GM21528 (cell line): ENCODE measurements at regions not wholly inside any gene's neighbourhood (a gene's known extent, or its start where the extent isn't known, plus 50 kb on each side); places are given as distances from the start of the nearest gene placed in this dataset.

Experiments
- ATAC-seq: cut with Tn5 transposase; IDR thresholded peaks from one replicate; pipeline ENCODE4 v1.9.1; 2021; ENCODE audit warnings: mild to moderate bottlenecking, moderate library complexity; ENCODE audit not compliant: unreplicated experiment, low FRiP score

DNA sequence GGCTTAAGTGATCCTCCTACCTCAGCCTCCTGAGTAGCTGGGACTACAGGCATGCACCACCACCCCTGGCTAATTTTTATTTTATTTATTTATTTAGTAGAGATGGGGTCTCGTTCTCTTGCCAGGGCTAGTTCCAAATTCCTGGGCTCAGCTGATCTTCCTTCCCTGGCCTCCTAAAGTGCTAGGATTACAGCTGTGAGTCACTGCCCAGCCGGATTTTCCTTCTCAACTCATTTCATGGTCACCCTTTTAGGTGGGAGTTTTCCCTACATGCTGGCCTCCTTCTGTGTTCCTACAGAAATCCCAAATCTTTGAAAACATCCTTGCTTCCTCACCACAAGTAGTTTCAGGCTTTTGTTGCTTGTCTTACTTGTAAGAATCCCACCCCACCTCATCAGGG is 102.1 kb upstream of the SIAH1 start:
- ATAC-seq, result no peak

DNA sequence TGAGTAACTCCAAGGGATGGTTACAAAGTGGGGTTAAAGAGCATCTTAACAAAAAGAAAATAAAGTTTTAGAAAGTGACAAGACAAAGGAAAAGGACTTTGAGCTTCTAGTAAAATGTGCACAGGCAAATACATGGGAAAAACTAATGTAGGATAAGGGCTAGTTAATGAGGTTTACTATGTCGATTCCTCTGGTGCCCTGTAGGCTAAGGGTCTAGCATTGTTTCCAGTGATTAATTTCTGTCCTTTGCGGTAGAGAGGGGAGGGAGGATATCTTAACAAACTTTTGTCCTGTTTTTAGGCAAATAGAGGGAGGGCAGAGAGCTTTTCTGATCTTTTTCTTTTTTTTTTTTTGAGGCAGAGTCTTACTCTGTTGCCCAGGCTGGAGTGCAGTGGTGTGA is 96.6 kb upstream of the SIAH1 start:
- no peak for ATAC-seq

DNA sequence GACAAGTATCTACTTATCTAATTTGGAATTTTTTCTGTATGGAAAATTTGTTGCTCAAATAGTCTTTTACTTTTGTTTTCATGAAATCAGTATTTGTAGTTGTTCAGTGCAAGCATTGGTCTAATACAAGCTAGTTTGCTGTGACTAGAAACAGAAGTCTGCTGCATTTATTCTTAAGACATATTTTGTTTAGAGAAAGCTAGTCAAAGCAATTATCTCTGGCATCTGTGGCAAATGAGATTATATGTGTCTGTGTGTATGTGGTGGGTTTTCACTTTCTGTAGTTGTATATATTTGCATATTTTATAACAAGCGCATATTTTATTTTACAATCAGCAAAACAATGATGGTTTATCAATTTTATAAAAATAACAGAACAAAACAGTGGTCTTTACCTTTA is 96.0 kb upstream of the SIAH1 start:
- no peak for ATAC-seq

DNA sequence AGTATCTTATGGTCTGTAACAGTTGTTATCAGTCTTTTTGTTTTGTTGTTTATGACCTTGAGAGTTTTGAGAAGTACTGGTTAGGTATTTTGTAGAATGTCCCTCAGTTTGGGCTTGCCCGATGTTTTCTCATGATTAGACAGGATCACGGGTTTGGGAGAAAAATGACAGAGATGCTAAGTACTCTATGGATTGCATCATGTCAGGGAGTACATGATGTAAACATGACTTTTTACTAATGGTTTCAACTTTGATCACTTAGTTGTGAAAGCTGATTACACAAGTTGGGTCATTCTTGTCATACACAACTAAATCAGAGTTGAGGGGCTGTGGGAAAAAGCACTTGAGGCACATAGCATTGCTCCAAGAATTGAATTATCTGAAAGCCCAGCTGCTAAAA is 94.7 kb upstream of the SIAH1 start:
- no peak for ATAC-seq

DNA sequence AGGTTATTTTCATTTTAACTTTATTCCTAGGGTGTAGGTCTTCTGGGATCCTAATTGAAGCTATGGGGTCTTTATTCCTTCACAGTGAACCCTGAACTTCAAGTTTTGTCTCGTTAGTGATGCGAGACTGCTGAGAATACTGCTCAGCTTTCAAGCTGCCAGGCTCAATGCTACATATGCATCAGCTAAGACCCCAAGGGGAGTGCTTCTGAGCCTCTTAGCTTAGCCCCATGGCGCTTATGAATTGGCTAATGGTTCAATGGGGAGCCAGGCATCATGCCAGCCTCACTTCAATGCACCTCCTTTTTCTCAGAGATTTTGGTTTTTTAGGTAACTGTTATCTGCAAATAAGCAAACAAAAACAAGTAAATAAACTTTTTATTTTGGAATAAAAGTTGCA is 94.1 kb upstream of the SIAH1 start:
- ATAC-seq, result no peak

DNA sequence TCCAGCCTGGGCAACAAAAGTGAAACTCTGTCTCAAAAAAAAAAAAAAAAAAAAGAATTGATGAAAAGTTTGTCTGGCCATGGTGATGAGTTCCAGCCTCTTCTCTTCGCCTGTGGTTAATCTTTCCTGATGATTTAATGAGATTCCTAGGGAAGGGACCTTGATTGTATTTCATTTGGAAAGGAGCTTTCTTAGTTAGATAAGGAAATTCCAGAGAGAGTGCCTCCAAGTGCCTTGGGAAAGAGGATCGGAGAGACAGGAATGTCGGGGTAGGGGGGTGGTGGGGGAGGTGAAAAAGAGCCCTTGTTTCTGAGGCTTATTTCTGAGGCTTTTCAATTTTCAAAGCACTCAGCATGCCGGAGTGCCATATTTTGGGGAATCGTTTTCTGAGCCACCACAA is 93.2 kb upstream of the SIAH1 start:
- ATAC-seq, result no peak

DNA sequence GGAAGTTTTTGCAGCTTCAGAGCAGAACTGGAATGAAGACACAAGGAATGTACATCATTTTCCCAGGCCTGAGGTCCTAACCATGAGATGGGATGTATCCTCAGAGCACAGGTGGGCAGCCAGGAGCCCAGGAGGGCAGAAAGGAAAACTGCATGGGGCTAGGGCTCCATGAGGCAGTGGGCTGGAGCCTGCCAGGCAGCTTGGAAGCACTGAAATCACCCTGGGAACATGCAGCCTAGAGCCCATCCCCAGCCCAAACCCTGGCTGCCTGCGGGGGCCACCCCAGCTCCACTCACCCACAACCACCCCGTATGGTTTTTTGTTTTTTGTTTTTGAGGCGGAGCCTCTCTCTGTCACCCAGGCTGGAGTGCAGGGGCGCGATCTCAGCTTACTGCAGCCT is 86.2 kb upstream of the SIAH1 start:
- no peak for ATAC-seq

DNA sequence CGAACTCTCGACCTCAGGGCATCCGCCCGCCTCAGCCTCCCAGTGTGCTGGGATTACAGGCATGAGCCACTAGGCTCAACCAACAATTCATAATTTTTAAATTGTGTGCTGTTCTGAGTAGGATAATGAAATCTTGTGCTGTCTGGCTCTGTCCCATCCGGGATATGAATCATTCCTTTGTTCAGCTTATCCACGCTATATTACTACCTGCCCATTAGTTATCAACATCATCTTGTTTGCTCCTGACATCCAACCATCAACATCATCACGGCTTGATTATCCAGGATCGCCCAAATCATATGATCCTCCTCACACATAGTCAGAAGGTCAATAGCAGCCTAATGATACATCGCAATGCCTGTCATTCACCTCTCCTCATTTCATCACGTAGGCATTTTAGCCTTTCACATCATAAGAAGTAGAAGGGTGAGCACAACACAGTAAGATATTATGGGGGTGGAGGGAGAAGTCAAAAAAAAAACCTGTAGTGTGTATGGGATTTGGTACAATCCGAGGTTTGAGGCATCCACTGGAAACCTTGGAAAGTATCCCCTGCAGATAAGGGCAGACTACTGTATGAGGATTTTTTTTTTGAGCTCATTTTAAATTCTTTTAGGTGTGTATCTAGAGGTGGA is 77.0 kb upstream of the SIAH1 start:
- no peak for ATAC-seq

DNA sequence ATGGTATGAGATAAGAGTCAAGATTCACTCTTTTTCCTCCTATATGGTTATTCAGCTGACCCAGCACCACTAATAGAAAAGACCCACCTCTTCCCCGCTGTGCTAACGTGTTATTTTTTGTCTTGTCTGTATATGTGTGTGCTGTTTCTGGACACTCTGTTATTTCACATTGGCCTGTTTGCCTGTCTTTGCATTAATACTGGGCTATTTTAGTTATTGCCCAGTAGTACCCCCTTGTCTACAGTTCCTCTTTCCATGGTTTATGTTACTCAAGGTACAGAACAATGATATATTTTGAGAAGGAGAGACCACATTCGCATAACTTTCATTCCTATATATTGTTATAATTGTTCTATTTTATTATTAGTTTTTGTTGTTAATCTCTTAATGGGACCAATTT is 74.0 kb upstream of the SIAH1 start:
- ATAC-seq, result peak; percentile 35

DNA sequence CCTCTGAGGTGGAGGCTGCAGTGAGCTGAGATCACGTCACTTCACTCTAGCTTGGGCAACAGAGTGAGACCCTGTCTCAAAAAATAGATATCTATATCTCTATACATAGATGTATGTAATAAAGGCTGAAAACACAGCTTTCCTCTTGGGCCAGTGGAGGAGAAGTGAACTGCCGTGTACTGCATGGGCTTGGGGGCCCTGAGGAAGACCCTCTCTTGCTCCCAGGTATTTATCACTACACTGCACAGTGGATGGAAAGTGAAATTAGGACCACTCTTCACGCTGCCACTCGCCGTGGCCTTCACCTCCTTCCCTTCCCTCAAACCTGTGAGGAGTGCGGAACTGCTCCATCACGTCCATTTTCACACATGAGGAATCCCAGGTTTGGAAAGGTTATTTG is 68.8 kb upstream of the SIAH1 start:
- ATAC-seq, result no peak

DNA sequence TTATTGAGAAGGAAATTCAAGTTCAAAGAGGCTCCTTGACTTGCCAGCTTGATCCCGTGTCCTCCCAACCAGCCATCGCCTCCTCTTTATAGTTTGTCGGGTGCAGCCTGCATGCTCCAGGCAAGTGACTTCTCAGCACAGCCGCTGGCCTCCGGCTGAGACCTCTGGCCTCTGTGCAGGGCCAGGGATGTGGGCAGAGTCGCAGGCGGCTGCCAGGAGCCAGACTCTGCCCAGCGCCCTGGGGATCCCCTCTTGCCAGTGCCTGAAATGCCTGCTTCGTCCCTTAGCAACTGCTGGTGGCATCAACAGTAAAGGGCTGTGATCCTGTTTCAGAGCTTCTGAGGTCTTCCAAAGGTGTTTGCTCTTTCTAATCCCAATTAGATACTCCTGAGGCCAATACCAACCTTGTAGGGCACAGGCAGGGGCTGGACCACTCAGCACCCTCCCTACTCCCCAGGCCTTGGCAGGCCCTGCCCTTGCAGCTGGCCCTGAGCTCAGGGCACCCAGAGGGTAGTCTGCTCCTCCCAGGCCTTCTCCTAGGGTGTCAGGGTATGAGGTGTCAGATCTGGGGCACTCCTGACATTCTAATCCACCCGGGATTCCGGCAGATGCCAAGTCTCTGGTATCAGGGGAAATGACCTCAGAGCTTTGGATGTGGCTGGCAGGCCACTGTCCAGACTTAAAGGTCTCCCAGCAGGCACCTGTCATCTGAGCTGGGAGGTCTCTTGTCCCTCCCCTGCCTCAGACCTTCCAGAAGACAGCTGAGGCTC is 68.0 kb upstream of the SIAH1 start:
- no peak for ATAC-seq

DNA sequence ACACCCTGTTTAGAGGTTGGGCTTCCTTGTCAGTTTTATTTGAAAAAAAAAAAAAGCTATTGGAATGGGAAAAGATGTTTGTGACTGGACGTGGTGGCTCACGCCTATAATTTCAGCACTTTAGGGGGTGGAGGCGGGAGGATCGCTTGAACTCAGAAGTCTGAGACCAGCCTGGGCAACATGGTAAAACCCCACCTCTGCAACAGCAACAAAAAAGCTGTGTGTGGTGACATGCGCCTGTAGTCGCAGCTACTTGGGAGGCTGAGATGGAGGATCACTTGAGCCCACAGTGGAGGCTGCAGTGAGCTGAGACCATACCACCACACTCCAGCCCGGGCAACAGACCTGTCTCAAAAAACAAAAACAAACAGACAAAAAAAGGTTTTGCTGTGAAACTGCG is 66.1 kb upstream of the SIAH1 start:
- ATAC-seq, result no peak

DNA sequence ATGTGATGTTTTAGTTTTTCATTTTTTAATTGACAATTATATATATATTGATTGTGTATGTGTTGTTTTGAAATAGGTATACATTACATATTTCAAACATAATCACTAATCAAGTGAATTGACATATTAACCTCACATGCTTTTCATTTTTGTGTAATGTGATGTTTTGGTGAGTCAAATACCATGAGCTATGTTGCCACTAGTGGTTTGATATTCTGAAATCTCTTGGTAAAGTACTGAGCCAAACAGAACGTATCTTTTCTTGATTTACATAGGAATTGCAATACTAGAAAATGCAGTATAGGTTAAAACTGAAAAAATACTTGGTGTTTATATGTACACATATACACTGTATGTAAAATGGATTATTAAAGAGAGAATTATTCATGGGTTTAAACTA is 65.2 kb upstream of the SIAH1 start:
- no peak for ATAC-seq

DNA sequence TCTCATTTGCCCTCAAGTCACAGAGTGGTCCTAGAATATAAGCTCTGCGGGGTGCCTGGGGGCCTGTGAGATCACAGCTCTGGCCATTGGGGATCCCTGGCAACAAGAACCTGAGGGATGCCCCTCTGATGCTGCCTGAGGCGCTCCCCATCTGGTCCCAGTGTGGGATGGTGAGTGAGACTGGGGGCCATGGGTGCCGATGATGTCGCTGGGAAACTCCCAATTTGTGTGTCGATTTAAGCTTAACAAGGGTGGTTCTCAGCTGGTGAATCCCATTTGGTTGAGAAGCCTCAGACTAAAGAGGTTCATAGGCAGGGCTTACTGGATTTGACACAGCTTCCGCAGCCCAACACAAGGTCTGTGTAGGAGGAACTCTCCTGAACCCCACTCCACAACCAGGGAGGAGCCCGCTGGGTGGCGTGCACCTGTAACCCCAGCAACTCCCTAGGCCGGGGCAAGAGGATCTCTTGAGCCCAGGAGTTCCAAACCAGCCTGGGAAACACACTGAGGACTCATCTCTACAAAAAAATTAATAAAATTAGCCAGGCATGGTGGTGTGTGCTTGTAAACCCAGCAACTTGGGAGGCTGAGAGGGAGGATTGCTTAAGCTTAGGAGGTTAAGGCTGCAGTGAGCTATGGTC is 63.7 kb upstream of the SIAH1 start:
- ATAC-seq, result no peak

DNA sequence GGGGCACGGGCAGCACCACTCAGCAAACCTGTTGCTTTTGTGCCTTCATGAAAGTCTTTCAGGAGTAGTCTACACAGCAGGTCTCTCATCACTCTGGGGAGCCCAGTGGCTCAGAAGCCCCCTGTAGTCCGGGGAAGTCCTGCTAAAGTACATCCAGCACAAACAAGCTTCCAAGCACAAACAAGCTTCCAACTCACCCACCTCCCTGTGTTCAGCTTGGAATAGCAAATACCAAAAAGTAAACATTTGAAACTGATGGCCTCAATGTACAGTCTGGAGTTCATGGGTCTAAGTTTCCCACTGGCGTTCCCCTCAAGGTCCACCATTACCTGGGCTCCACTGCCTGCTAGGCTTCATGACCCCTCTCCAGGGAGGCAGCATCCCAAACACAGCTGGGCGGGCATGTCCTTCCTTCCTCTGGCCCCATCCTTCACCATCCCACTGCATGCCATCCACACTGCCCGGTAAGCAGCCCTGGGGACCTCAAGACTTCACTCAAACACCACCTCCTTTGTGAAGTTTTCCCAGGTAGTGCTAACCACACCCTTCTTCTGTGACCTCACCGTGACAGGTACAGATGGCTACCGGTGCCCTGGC is 62.8 kb upstream of the SIAH1 start:
- ATAC-seq, result no peak

DNA sequence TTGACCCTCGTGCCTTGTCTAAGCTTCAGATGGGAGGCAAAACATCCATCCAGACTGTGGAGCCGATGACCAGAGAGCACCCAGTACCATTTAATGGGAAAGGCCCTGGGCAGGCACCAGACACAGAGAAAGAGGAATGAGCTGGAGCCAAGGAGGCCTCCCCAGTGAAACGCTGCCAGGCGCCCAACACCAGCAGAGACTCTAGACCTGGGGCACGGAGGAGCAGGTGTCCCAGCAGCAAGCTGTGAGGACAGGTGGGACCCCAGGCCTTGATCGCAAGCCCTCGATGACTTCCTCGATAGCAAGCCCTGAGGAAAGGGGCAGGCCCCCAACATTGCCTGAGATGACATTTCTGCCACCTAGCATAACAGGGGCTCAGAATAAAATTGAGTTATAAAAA is 62.2 kb upstream of the SIAH1 start:
- ATAC-seq, result no peak

DNA sequence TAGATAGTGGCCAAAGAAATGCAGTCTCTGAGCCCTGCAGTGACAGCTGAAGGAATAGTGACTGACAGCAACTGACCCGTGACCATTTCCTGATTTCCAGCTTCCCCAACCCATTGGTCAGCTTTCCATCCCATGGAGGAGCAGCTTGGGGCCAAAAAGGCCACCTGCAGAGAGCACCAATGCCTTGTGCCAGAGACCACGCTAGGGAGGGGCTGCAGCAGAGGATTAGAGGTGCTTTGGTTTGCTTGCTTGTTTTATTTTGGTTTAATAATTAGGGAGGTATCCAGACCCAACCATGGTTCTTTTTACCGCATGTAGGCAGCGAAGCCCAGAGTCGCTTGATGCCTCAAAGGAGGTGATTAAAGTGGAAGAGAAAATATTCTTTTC is 61.3 kb upstream of the SIAH1 start:
- no peak for ATAC-seq

DNA sequence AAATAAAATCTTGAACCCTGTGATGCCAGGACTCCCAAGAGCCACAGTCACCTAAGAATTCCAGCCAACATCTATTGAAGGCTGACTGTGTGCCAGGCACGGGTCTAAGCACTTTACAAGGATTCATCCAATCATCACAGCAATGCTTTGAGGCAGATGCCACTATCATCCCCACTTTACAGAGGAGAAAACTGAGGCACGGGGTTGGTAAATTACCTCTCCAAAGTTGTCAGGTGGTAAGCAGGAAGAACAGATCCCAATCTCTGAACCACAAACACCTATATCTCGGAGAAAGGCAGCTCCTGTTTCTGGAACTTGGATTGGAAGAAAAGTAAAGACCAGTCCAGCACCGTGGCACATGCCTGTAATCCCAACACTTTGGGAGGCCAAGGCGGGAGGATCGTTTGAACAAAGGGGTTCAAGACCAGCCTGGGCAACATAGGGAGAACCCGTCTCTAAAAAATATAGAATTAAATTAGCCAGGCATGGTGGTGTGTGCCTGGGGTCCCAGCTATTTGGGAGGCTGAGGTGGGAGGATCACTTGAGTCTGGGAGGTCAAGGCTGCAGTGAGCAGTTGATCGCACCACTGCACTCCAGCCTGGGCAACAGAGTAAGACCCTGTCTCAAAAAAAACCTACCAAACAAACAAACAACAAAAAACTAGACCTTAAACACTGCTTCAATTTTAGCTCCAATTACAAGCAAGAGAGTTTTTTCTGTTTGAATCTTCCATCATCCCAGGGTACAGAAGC is 60.7 kb upstream of the SIAH1 start:
- no peak for ATAC-seq

DNA sequence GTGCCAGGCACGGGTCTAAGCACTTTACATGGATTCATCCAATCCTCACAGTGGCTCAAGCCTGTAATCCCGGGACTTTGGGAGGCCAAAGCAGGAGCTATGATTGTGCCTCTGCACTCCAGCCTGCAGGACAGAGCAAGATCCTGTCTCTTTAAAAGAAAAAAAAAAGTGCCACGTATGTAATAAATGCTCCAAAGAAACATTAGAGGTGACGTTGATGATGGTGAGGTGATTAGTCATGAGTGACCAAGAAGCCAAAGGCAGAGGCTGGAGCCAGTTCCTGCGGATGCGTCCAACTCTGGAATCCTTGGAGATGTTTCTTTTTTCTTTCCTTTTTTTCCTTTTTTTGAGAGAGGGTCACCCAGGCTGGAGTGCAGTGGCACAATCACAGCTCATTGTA is 59.4 kb upstream of the SIAH1 start:
- no peak for ATAC-seq

DNA sequence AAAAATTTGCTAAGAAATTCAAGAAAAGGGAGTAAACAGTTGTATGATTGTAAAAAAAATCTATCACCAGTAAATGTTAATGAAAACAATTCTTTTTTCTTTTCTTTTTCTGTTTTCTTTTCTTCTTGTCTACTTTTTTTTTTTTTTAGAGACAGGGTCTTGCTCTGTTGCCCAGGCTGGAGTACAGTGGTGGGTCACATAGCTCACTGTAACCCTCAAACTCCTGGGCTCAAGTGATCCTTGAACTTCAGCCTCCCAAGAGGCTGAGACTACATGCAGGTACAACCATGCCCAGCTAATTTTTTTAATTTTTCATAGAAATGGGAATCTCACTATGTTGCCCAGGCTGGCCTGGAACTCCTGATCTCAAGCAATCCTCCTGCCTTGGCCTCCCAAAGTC is 57.2 kb upstream of the SIAH1 start:
- ATAC-seq, result no peak

DNA sequence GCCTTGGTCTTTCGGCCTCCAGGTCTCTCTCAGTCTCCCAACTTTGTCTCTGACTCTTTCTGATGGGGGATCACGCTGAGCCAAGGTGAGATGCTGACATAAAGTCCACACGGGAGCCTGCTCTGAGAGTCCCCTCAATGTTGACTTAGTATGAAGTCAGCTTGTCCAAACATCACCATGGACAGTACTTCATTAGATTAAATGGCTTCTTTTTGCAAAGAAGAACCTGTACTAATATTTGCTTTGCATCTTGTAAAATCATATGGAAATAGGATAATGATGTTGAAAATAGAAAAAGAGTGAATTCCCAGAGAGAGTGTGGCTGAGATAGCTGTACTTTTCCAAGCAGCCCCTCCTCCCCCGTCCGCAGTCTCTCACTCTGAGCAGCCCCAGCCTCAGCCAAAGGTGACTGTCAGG is 56.7 kb upstream of the SIAH1 start:
- ATAC-seq, result no peak
